Ovary (tissue), 7 donors: ENCODE measurements at regions not wholly inside any gene's neighbourhood (a gene's known extent, or its start where the extent isn't known, plus 50 kb on each side); places are given as distances from the start of the nearest gene placed in this dataset.

ENCODE experiments used
- DNase-seq, 5 donors: peaks; one replicate each; pipeline ENCODE4 v3.0.0-alpha.2; 2019 to 2020
- H3K27ac ChIP-seq, 2 donors: fragments of 200-600 bp; one replicate each; pipeline versions ENCODE4 v1.5.1 to v1.8.0; 2019 to 2022
- H3K27me3 ChIP-seq: fragments of 200-600 bp; one replicate; pipeline ENCODE4 v1.8.0; 2022
- H3K36me3 ChIP-seq: fragments of 200-600 bp; sonication (generic); one replicate; pipeline ENCODE4 v1.5.1; 2019
- H3K4me1 ChIP-seq: one replicate; pipeline ENCODE4 v1.8.1; 2013; ENCODE audit warnings: mild to moderate bottlenecking, moderate library complexity; ENCODE audit not compliant: insufficient read depth
- H3K4me3 ChIP-seq: fragments of 200-600 bp; sonication (generic); one replicate; pipeline ENCODE4 v1.5.1; 2017
- H3K9me3 ChIP-seq, 2 donors: fragments of 200-600 bp in 1 of 2; sonication (generic) in 1 of 2; one replicate each; pipeline versions ENCODE4 v1.5.1 to v1.8.1; 2013 to 2019; ENCODE audit warnings: mild to moderate bottlenecking in 1 of 2, moderate library complexity in 1 of 2
- EP300 ChIP-seq: sonication (generic); formaldehyde crosslinking; IDR thresholded peaks from one replicate; pipeline ENCODE4 v1.6.1; 2017; ENCODE audit warnings: antibody characterized with exemption
- POLR2A ChIP-seq: fragments of 450-650 bp; IDR thresholded peaks from one replicate; pipeline ENCODE4 v1.6.1; 2017; ENCODE audit warnings: antibody characterized with exemption, mild to moderate bottlenecking, moderate library complexity
- WGBS, 3 donors: extraction: QIAGEN DNeasy Blood & Tissue Kit in 1 of 3; methylation state at CpG; one replicate each; pipeline versions ENCODE4 v1.1.5 to v1.1.7; 2013 to 2017; 5-methylcytosine and 5-hydroxymethylcytosine counted together
- intact Hi-C, 4 donors: fragments of 100-400 bp; cut with DNase I; formaldehyde crosslinking; loops; one replicate each; pipeline versions ENCODE4 v1.11.0 to v1.15.1; 2022 to 2023
- TF ChIP-seq, protein P1 (sequence below), 3 donors: fragments of 450-650 bp in 2 of 3; fragments of 200-600 bp in 1 of 3; IDR thresholded peaks; one replicate each; pipeline versions ENCODE4 v1.5.1 to v1.8.0; 2016 to 2022; ENCODE audit warnings: antibody characterized with exemption in 3 of 3, mild to moderate bottlenecking in 1 of 3
- donor health status: DM: no; HTN: no; CAD: no; lungs with moderate emphysema.
- donor health status: DM: no; HTN: no; CAD: no.
- donor health status: Bipolar disorder and iron deficiency.
- donor health status: DM: no; HTN: no; CAD: no.
- donor health status: DM: yes; HTN: yes; CAD: no.

DNA sequence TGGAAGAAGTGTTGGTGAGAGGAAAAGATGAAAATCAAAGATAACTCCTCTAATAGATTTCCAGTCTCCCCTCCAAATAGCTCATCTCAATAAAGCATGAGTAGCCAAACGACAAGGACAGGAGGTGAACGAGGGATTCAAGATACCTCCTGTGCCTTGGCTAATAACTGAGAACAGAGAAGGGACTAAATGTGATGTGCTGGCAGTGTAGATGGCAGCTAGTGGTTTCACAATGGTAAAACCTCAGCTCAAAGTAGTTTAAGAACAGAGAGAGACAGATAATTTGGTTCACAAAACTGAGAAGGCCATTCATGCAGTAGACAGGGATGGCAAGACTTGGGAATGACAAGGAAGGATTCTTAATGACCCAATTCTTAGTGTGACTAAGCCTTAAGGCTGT is 292.6 kb downstream of the EFHB start:
- no peaks in the 10 kb centered on the region for H3K27me3 ChIP-seq
- H3K9me3 ChIP-seq, result no peaks in the 10 kb centered on the region
- no peaks in the 10 kb centered on the region for H3K36me3 ChIP-seq
- TF ChIP-seq, protein P1, sequence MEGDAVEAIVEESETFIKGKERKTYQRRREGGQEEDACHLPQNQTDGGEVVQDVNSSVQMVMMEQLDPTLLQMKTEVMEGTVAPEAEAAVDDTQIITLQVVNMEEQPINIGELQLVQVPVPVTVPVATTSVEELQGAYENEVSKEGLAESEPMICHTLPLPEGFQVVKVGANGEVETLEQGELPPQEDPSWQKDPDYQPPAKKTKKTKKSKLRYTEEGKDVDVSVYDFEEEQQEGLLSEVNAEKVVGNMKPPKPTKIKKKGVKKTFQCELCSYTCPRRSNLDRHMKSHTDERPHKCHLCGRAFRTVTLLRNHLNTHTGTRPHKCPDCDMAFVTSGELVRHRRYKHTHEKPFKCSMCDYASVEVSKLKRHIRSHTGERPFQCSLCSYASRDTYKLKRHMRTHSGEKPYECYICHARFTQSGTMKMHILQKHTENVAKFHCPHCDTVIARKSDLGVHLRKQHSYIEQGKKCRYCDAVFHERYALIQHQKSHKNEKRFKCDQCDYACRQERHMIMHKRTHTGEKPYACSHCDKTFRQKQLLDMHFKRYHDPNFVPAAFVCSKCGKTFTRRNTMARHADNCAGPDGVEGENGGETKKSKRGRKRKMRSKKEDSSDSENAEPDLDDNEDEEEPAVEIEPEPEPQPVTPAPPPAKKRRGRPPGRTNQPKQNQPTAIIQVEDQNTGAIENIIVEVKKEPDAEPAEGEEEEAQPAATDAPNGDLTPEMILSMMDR (IDR thresholded peaks at IDR 0.05), result no peak
- no peak for TF ChIP-seq EP300
- no peak for TF ChIP-seq POLR2A
- no peaks in the 10 kb centered on the region for H3K4me1 ChIP-seq
- no peak overlapping the region for H3K27ac ChIP-seq
- intact Hi-C loops, result no loop called here
- H3K4me3 ChIP-seq, result no peak overlapping the region
- 52 to 63% (median 61%) methylated on average over 2 of the region's 2 CpGs for WGBS, 3 donors
- no peak for DNase-seq

DNA sequence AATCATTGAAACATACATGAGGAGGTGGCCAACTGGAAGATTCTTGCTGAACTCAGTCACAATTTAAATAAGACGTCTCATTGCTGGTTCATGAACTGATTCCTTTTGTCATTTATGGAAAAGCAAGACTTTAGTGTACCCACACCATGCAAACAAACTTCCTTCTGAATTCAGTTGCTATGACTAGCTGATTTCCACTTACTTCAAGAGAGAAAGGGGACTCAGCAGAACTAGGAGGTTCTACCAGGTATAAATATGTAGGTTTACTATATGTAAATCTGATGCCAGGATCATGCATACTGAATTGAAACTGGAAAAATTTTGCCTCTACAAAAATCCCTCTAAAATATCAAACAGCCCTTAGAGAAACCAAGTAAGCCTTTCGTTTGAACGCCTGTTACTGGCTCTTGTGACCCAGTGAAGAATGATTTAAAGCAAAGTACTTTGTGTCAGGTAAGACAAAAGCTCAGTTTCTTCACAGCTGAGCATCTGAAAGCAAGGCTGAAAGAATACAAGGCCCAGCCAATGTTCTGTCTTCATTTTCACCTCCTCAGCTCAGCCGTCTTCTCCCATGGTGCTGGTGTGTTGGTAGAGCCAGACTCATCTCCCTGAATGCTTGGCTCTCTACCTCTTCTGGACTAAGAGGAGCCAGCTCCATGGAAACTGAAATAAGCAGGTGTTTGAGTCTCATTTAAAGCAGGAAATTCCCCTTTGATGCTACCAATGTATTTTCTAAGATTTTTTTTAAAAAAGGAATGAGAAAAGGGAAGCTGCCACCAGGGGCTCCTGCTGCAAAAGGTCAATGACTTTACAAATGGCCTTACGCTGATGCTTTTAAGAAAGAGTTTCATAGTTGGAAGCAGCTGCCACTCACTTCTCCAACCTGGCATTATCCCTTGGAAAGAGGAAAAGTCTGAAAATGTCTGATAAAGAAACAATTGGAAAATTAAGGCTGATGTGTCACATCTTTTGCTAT is 301.6 kb downstream of the EFHB start:
- H3K4me1 ChIP-seq, result no peaks in the 10 kb centered on the region
- 64 to 77% (median 74%) methylated on average over 5 of the region's 5 CpGs for WGBS, 3 donors
- no peak overlapping the region for H3K4me3 ChIP-seq
- no peak overlapping the region for H3K27ac ChIP-seq
- no peaks in the 10 kb centered on the region for H3K27me3 ChIP-seq
- intact Hi-C loops, result no loop called here
- DNase-seq, result no peak
- TF ChIP-seq POLR2A (no peak), EP300 (no peak)
- TF ChIP-seq, protein P1 (IDR thresholded peaks at IDR 0.05), result no peak
- H3K9me3 ChIP-seq, result no peaks in the 10 kb centered on the region
- H3K36me3 ChIP-seq, result no peaks in the 10 kb centered on the region

DNA sequence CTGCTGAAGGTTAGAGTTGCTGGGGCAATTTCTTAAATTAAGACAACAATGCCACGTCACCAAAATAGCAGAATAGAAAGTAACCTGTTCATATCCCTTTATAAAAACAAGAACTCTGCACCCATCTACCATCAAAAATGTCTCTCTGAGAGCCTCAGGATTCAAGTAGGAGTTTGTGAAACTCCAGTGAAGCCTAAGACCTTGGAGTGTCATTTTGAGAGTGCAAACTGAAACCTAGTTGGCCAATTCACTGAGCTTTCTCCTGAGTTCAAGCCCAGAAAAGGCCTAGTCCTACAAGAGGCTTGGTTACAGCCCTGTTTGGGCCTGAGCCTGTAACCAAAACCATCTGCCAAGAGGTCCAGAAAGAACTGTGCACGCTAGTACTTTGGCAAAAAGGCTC is 335.1 kb downstream of the EFHB start:
- no peak for DNase-seq
- no peak for TF ChIP-seq EP300
- Histone ChIP-seq H3K4me3 (no peak overlapping the region), H3K4me1 (no peaks in the 10 kb centered on the region), H3K9me3 (no peaks in the 10 kb centered on the region), H3K27ac (no peak overlapping the region), H3K27me3 (no peaks in the 10 kb centered on the region), H3K36me3 (no peaks in the 10 kb centered on the region)
- WGBS, 3 donors, result 51 to 62% (median 60%) methylated on average over 2 of the region's 2 CpGs
- intact Hi-C loops, result no loop called here

DNA sequence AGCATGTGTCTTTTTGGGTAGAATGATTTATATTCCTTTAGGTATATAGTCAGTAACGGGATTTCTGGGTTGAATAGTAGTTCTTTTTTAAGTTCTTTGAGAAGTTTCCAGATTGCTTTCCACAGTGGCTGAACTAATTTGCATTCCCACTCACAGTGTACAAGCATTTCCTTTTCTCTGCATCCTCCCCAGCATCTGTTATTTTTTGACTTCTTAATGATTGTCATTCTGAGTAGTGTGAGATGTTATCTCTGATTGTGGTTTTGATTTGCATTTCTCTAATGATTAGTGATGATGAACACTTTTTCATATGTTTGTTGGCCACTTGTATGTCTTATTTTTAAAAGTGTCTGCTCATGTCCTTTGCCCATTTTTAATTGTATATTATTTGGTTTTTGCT is 337.6 kb downstream of the EFHB start:
- 80 to 85% (median 81%) methylated on average over 1 of the region's 1 CpG for WGBS, 3 donors

More for the DNA sequence above, 337.6 kb downstream of the EFHB start:
- no peak for DNase-seq
- no peaks in the 10 kb centered on the region for H3K9me3 ChIP-seq
- no peaks in the 10 kb centered on the region for H3K4me1 ChIP-seq
- H3K36me3 ChIP-seq, result no peaks in the 10 kb centered on the region
- H3K4me3 ChIP-seq, result no peak overlapping the region
- H3K27me3 ChIP-seq, result no peaks in the 10 kb centered on the region
- no peak overlapping the region for H3K27ac ChIP-seq
- TF ChIP-seq EP300 (no peak), POLR2A (no peak)
- TF ChIP-seq, protein P1 (IDR thresholded peaks at IDR 0.05), result no peak
- intact Hi-C loops, result no loop called here
